GM23248 (cell line): ENCODE measurements at regions not wholly inside any gene's neighbourhood (a gene's known extent, or its start where the extent isn't known, plus 50 kb on each side); places are given as distances from the start of the nearest gene placed in this dataset.

Source experiments
- DNase-seq: peaks from one replicate; pipeline ENCODE4 v3.0.0-alpha.2; 2015
- H2AFZ ChIP-seq: fragments of 200-600 bp; sonication (generic); 2 replicates; pipeline ENCODE4 v1.6.1; 2016; ENCODE audit warnings: antibody characterized with exemption
- H3F3A ChIP-seq: fragments of 200-600 bp; sonication (generic); 2 replicates; pipeline ENCODE4 v1.6.1; 2016; ENCODE audit warnings: mild to moderate bottlenecking, antibody characterized with exemption, mixed run types; ENCODE audit not compliant: insufficient read depth
- H3K27ac ChIP-seq: fragments of 200-600 bp; sonication (generic); 2 replicates; pipeline ENCODE4 v1.5.1; 2016; ENCODE audit warnings: mild to moderate bottlenecking
- H3K27me3 ChIP-seq: fragments of 200-600 bp; sonication (generic); replicated peaks from 2 replicates; pipeline ENCODE4 v1.6.1; 2016; ENCODE audit warnings: mild to moderate bottlenecking; ENCODE audit not compliant: insufficient read depth
- H3K36me3 ChIP-seq: fragments of 200-600 bp; sonication (generic); 2 replicates; pipeline ENCODE4 v1.6.1; 2016; ENCODE audit warnings: low read depth, mild to moderate bottlenecking
- H3K4me1 ChIP-seq: fragments of 200-600 bp; sonication (generic); 2 replicates; pipeline ENCODE4 v1.6.1; 2016; ENCODE audit warnings: mild to moderate bottlenecking; ENCODE audit not compliant: insufficient read depth
- H3K4me2 ChIP-seq: fragments of 200-600 bp; sonication (generic); one replicate; pipeline ENCODE4 v1.6.1; 2016; ENCODE audit warnings: mild to moderate bottlenecking; ENCODE audit not compliant: unreplicated experiment
- H3K4me3 ChIP-seq: fragments of 200-600 bp; sonication (generic); 2 replicates; pipeline ENCODE4 v1.5.1; 2016; ENCODE audit warnings: mild to moderate bottlenecking
- H3K79me2 ChIP-seq: fragments of 200-600 bp; sonication (generic); 2 replicates; pipeline ENCODE4 v1.6.1; 2016; ENCODE audit warnings: mild to moderate bottlenecking; ENCODE audit not compliant: insufficient read depth
- H3K9ac ChIP-seq: fragments of 200-600 bp; sonication (generic); 2 replicates; pipeline ENCODE4 v1.6.1; 2016; ENCODE audit warnings: mild to moderate bottlenecking
- H3K9me2 ChIP-seq: fragments of 200-600 bp; sonication (generic); 2 replicates; pipeline ENCODE4 v1.6.1; 2016; ENCODE audit warnings: mixed run types, mild to moderate bottlenecking, moderate library complexity; ENCODE audit not compliant: insufficient read depth
- H3K9me3 ChIP-seq: fragments of 200-600 bp; sonication (generic); one replicate; pipeline ENCODE4 v1.6.1; 2017; ENCODE audit warnings: low read depth
- H4K20me1 ChIP-seq: fragments of 200-600 bp; sonication (generic); 2 replicates; pipeline ENCODE4 v1.6.0; 2016; ENCODE audit not compliant: insufficient read depth
- EZH2 ChIP-seq: fragments of 200-600 bp; sonication (generic); IDR thresholded peaks from 2 replicates; pipeline ENCODE4 v1.6.1; 2018; ENCODE audit warnings: antibody characterized with exemption, mild to moderate bottlenecking; ENCODE audit not compliant: insufficient read depth, poor library complexity, severe bottlenecking
- EZH2phosphoT487 ChIP-seq: fragments of 200-600 bp; sonication (generic); IDR thresholded peaks from 2 replicates; pipeline ENCODE4 v1.6.1; 2018; ENCODE audit warnings: antibody characterized with exemption, moderate library complexity, mild to moderate bottlenecking, low read depth; ENCODE audit not compliant: insufficient read depth
- WGBS, 2 experiments: methylation state at CpG; one replicate each; pipeline ENCODE4 v1.1.6; 2015 to 2017; ENCODE audit warnings: low lambda C conversion rate in 2 of 2, low coverage in 1 of 2; ENCODE audit errors: missing lambda C conversion rate in 2 of 2; 5-methylcytosine and 5-hydroxymethylcytosine counted together
- in situ Hi-C: fragments of 300-500 bp; cut with MboI; formaldehyde crosslinking; loops from 2 replicates; pipeline ENCODE4 v1.15.0; 2020

GRCh38 chrX:20989361-20989760, 384.9 kb upstream of the CNKSR2 start:
- Histone ChIP-seq H3K36me3 (no peaks in the 10 kb centered on the region), H3K9me2 (no peaks in the 10 kb centered on the region), H4K20me1 (no peaks in the 10 kb centered on the region), H2AFZ (no peak overlapping the region), H3K4me2 (no peak overlapping the region), H3K4me1 (peaks cover 4% of the 10 kb centered on the region; the same call in 1 of the 2 replicates), H3K9ac (no peak overlapping the region), H3K9me3 (no peaks in the 10 kb centered on the region), H3K4me3 (no peak overlapping the region), H3K27ac (no peak overlapping the region), H3K79me2 (no peaks in the 10 kb centered on the region), H3K27me3 (no peaks in the 10 kb centered on the region), H3F3A (no peaks in the 10 kb centered on the region)
- TF ChIP-seq EZH2 (no peak), EZH2phosphoT487 (no peak)
- in situ Hi-C loops: no loop called here
- WGBS, 2 experiments: 50 to 57% methylated on average over 3 of the region's 3 CpGs
- peak; percentile 36 for DNase-seq

- DNase-seq: no peak
- H3F3A ChIP-seq: no peaks in the 10 kb centered on the region
- H4K20me1 ChIP-seq: no peaks in the 10 kb centered on the region
- H3K9me3 ChIP-seq: no peaks in the 10 kb centered on the region
- H3K4me2 ChIP-seq: no peak overlapping the region
- H3K27me3 ChIP-seq: no peaks in the 10 kb centered on the region
- H3K4me3 ChIP-seq: no peak overlapping the region
- TF ChIP-seq EZH2phosphoT487 (no peak), EZH2 (no peak)
- in situ Hi-C loops: no loop called here
- peaks cover 4% of the 10 kb centered on the region; the same call in 1 of the 2 replicates for H3K4me1 ChIP-seq
- H3K79me2 ChIP-seq: no peaks in the 10 kb centered on the region
- no peaks in the 10 kb centered on the region for H3K9me2 ChIP-seq
- WGBS, 2 experiments: 23 to 48% methylated on average over 2 of the region's 2 CpGs
- H3K9ac ChIP-seq: no peak overlapping the region
- H2AFZ ChIP-seq: no peak overlapping the region
- H3K27ac ChIP-seq: no peak overlapping the region
- no peaks in the 10 kb centered on the region for H3K36me3 ChIP-seq
Measured at GRCh38 chrX:20988804-20989203, 385.4 kb upstream of the CNKSR2 start.

- Histone ChIP-seq H3F3A (no peaks in the 10 kb centered on the region), H3K4me1 (peaks cover 5% of the 10 kb centered on the region; the same call in 1 of the 2 replicates), H3K9me2 (no peaks in the 10 kb centered on the region), H3K27me3 (no peaks in the 10 kb centered on the region), H3K4me2 (no peak overlapping the region), H3K9me3 (no peaks in the 10 kb centered on the region), H4K20me1 (no peaks in the 10 kb centered on the region), H3K79me2 (no peaks in the 10 kb centered on the region), H3K36me3 (no peaks in the 10 kb centered on the region), H3K9ac (no peak overlapping the region), H2AFZ (no peak overlapping the region), H3K27ac (no peak overlapping the region), H3K4me3 (no peak overlapping the region)
- in situ Hi-C loops: no loop called here
- WGBS, 2 experiments: 82 to 84% methylated on average over 3 of the region's 3 CpGs
- DNase-seq: peak; percentile 40
- TF ChIP-seq EZH2phosphoT487 (no peak), EZH2 (no peak)
Measured at GRCh38 chrX:20988118-20988517, 386.1 kb upstream of the CNKSR2 start.

GRCh38 chrX:20980426-20980825, 393.8 kb upstream of the CNKSR2 start:
- Histone ChIP-seq H3K4me2 (no peak overlapping the region), H3K27ac (no peak overlapping the region), H3K36me3 (no peaks in the 10 kb centered on the region)

GRCh38 chrX:20974326-20974725, 399.9 kb upstream of the CNKSR2 start:
- DNase-seq: peak; percentile 54
- in situ Hi-C loops: no loop called here
- 46 to 47% methylated on average over 2 of the region's 2 CpGs for WGBS, 2 experiments

More at GRCh38 chrX:20980426-20980825, 393.8 kb upstream of the CNKSR2 start:
- Histone ChIP-seq H3F3A (no peaks in the 10 kb centered on the region), H3K9me3 (no peaks in the 10 kb centered on the region), H3K9ac (no peak overlapping the region), H4K20me1 (no peaks in the 10 kb centered on the region), H3K4me3 (no peak overlapping the region), H3K4me1 (0 out of 2 replicates have a peak, but pooled peaks cover 7% of the 10 kb centered on the region), H2AFZ (no peak overlapping the region), H3K27me3 (no peaks in the 10 kb centered on the region), H3K79me2 (no peaks in the 10 kb centered on the region), H3K9me2 (no peaks in the 10 kb centered on the region)
- 67 to 74% methylated on average over 1 of the region's 1 CpG for WGBS, 2 experiments
- in situ Hi-C loops: no loop called here
- DNase-seq: no peak
- TF ChIP-seq EZH2 (no peak), EZH2phosphoT487 (no peak)

More at GRCh38 chrX:20974326-20974725, 399.9 kb upstream of the CNKSR2 start:
- H3K36me3 ChIP-seq: no peaks in the 10 kb centered on the region
- H3K4me3 ChIP-seq: no peak overlapping the region
- no peaks in the 10 kb centered on the region for H4K20me1 ChIP-seq
- no peaks in the 10 kb centered on the region for H3K9me3 ChIP-seq
- H3K79me2 ChIP-seq: no peaks in the 10 kb centered on the region
- no peak overlapping the region for H3K4me2 ChIP-seq
- TF ChIP-seq EZH2phosphoT487 (no peak), EZH2 (no peak)
- no peak overlapping the region for H3K9ac ChIP-seq
- 0 out of 2 replicates have a peak, but pooled peaks cover 7% of the 10 kb centered on the region for H3K4me1 ChIP-seq
- H3K27me3 ChIP-seq: no peaks in the 10 kb centered on the region
- H2AFZ ChIP-seq: no peak overlapping the region
- H3K9me2 ChIP-seq: no peaks in the 10 kb centered on the region
- H3F3A ChIP-seq: no peaks in the 10 kb centered on the region
- no peak overlapping the region for H3K27ac ChIP-seq
